ENCODE measurements at regions not wholly inside any gene's neighbourhood (a gene's known extent, or its start where the extent isn't known, plus 50 kb on each side); places are given as distances from the start of the nearest gene placed in this dataset.

DNA sequence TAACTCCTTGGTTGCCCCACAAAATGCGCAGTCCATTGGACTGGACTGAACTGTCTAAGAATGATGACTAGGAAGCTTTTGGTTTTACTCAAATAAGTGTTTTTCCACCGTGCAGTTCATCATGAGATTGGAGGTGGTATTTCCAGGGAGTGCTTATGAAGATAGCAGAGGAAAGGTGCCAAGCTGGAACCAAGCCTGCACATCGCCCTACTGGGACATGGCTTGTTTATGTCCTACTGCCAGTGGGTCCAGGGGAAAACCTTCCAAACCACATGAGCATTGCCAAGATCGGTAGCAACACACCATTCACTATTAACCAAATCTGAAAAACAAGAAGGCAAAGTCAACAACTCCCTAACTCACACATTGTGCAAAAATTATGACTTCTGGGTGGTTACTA lies 54.7 kb upstream of the DSCAM start:
- Histone ChIP-seq H3K9ac (ENCODE audit: low read depth in 1 of 2, low read length in 2 of 2) (no peak overlapping the region), H3K27me3 (ENCODE audit: control insufficient read depth in 2 of 2, insufficient read depth in 2 of 2, low read length in 2 of 2) (no peaks in the 10 kb centered on the region), H3K4me1 (ENCODE audit: control insufficient read depth in 2 of 2, insufficient read depth in 2 of 2, low read length in 2 of 2) (no peaks in the 10 kb centered on the region), H3K36me3 (ENCODE audit: control insufficient read depth in 2 of 2, insufficient read depth in 2 of 2, low read length in 2 of 2) (no peaks in the 10 kb centered on the region), H3K9me3 (ENCODE audit: control insufficient read depth in 2 of 2, low read length in 2 of 2) (peaks cover 0 to 3% of the 10 kb centered on the region in 2 donors), H3K4me3 (ENCODE audit: low read length in 2 of 2) (no peak overlapping the region), H3K27ac (ENCODE audit: low read depth in 2 of 2, low read length in 2 of 2) (no peak overlapping the region)

DNA sequence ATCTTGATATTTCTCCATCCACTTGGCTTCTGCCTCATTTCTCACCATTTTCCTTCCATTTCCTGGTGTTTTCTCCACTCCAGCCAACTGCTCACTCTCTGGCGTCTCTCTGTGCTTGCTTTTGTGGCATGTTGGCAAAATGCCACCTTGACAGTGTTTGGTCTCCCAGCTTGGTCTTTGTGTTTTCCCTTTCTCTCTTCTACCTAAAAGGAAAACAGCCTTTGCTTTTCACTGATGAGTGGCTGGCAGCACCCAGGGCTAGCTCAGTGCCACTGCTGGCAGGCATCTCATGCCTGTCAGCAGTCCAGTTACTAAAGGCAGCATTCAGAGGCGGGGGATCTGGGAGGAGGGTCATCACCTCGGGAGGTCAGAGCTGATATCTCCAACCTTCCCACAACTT lies 55.3 kb upstream of the DSCAM start:
- peaks cover 0 to 3% of the 10 kb centered on the region in 2 donors for H3K9me3 ChIP-seq (ENCODE audit: control insufficient read depth in 2 of 2, low read length in 2 of 2)
- no peaks in the 10 kb centered on the region for H3K4me1 ChIP-seq (ENCODE audit: control insufficient read depth in 2 of 2, insufficient read depth in 2 of 2, low read length in 2 of 2)
- H3K27ac ChIP-seq (ENCODE audit: low read depth in 2 of 2, low read length in 2 of 2) = no peak overlapping the region
- H3K9ac ChIP-seq (ENCODE audit: low read depth in 1 of 2, low read length in 2 of 2) = no peak overlapping the region
- H3K4me3 ChIP-seq (ENCODE audit: low read length in 2 of 2) = no peak overlapping the region
- H3K36me3 ChIP-seq (ENCODE audit: control insufficient read depth in 2 of 2, insufficient read depth in 2 of 2, low read length in 2 of 2) = no peaks in the 10 kb centered on the region
- no peaks in the 10 kb centered on the region for H3K27me3 ChIP-seq (ENCODE audit: control insufficient read depth in 2 of 2, insufficient read depth in 2 of 2, low read length in 2 of 2)

DNA sequence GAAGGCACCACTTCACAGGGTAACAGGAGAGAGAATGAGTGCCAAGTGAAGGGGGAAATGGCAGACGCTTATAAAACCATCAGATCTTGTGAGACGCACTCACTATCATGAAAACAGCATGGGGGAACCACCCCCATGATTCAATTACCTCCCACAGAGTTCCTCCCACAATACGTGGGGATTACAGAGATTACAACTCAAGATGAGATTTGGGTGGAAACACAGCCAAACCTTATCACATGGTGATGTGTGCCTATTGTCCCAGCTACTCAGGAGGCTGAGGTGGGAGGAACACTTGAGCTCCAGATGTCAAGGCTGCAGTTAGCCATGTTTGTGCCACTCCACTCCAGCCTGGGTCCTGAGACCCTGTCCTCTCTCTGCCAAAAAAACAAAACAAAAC lies 56.0 kb upstream of the DSCAM start:
- Histone ChIP-seq H3K36me3 (ENCODE audit: control insufficient read depth in 2 of 2, insufficient read depth in 2 of 2, low read length in 2 of 2) (no peaks in the 10 kb centered on the region), H3K9ac (ENCODE audit: low read depth in 1 of 2, low read length in 2 of 2) (no peak overlapping the region)

DNA sequence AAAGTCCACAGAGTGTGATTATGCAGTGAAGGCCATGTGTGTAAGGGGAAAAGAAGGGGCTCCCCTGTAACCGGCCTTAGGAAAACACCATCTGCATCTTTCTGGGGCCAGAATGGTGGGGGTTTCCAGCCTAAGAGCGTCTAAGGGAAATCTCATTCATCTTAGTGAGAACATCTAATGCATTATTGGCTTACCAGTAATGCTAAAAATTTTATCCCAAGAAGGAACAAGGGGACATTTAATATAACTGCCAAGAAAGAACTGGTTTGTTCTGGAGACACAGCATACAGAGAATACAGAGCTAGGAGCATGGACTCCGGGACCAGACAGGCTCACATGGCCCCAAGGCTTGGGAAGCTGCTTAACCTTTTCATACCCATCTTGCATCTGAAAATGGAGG lies 58.3 kb upstream of the DSCAM start:
- Histone ChIP-seq H3K27ac (ENCODE audit: low read depth in 2 of 2, low read length in 2 of 2) (no peak overlapping the region), H3K9me3 (ENCODE audit: control insufficient read depth in 2 of 2, low read length in 2 of 2) (no peaks in the 10 kb centered on the region), H3K4me1 (ENCODE audit: control insufficient read depth in 2 of 2, insufficient read depth in 2 of 2, low read length in 2 of 2) (no peaks in the 10 kb centered on the region), H3K4me3 (ENCODE audit: low read length in 2 of 2) (no peak overlapping the region), H3K9ac (ENCODE audit: low read depth in 1 of 2, low read length in 2 of 2) (no peak overlapping the region), H3K27me3 (ENCODE audit: control insufficient read depth in 2 of 2, insufficient read depth in 2 of 2, low read length in 2 of 2) (no peaks in the 10 kb centered on the region), H3K36me3 (ENCODE audit: control insufficient read depth in 2 of 2, insufficient read depth in 2 of 2, low read length in 2 of 2) (no peaks in the 10 kb centered on the region)

More for the DNA sequence above, 56.0 kb upstream of the DSCAM start:
- Histone ChIP-seq H3K9me3 (ENCODE audit: control insufficient read depth in 2 of 2, low read length in 2 of 2) (no peaks in the 10 kb centered on the region), H3K27ac (ENCODE audit: low read depth in 2 of 2, low read length in 2 of 2) (no peak overlapping the region), H3K4me3 (ENCODE audit: low read length in 2 of 2) (no peak overlapping the region), H3K27me3 (ENCODE audit: control insufficient read depth in 2 of 2, insufficient read depth in 2 of 2, low read length in 2 of 2) (no peaks in the 10 kb centered on the region), H3K4me1 (ENCODE audit: control insufficient read depth in 2 of 2, insufficient read depth in 2 of 2, low read length in 2 of 2) (no peaks in the 10 kb centered on the region)

DNA sequence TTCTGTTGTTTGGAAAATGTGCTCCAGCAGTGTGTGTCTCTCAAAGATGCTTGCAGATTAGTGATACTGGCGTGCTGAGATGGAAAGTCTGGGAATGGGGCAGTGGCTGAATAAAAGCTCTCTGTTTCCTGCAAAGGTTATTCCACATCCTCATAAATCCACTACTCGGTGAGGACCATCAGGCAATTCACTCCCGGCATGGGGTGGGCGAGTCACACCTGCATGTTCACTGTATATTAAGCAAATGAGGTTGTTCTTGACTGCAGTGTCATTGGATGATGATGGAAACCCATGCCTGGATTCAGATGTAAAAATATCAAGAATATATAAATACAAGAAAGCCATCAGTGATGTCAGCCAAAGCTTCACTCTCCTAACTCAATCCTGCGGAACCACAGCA lies 65.4 kb upstream of the DSCAM start:
- no peak overlapping the region for H3K9ac ChIP-seq (ENCODE audit: low read depth in 1 of 2, low read length in 2 of 2)
- H3K27ac ChIP-seq (ENCODE audit: low read depth in 2 of 2, low read length in 2 of 2) = no peak overlapping the region

DNA sequence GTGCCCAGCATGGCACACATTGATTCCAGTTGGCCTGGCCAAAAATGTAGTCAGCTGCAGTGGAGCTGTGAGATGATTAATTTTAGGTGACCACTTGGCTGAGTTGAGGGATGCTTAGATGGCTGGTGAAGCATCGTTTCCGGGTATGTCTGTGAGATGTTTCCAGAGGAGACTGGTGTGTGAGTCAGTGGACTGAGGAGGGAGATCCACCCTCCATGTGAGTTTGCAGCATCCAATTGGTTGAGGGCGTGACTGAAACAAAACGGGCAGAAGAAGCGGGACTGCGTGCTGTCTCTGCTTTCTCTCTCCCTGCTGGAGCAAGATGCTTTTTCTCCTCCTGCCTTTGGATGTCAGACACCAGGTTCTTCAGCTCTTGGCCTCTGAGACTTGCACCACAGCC lies 68.2 kb upstream of the DSCAM start:
- Histone ChIP-seq H3K4me3 (ENCODE audit: low read length in 2 of 2) (no peak overlapping the region), H3K36me3 (ENCODE audit: control insufficient read depth in 2 of 2, insufficient read depth in 2 of 2, low read length in 2 of 2) (no peaks in the 10 kb centered on the region), H3K9ac (ENCODE audit: low read depth in 1 of 2, low read length in 2 of 2) (no peak overlapping the region), H3K4me1 (ENCODE audit: control insufficient read depth in 2 of 2, insufficient read depth in 2 of 2, low read length in 2 of 2) (no peaks in the 10 kb centered on the region), H3K9me3 (ENCODE audit: control insufficient read depth in 2 of 2, low read length in 2 of 2) (peaks cover 0 to 5% of the 10 kb centered on the region in 2 donors), H3K27ac (ENCODE audit: low read depth in 2 of 2, low read length in 2 of 2) (no peak overlapping the region), H3K27me3 (ENCODE audit: control insufficient read depth in 2 of 2, insufficient read depth in 2 of 2, low read length in 2 of 2) (no peaks in the 10 kb centered on the region)

More for the DNA sequence above, 65.4 kb upstream of the DSCAM start:
- no peak overlapping the region for H3K4me3 ChIP-seq (ENCODE audit: low read length in 2 of 2)
- H3K9me3 ChIP-seq (ENCODE audit: control insufficient read depth in 2 of 2, low read length in 2 of 2) = peaks cover 0 to 5% of the 10 kb centered on the region in 2 donors
- no peaks in the 10 kb centered on the region for H3K4me1 ChIP-seq (ENCODE audit: control insufficient read depth in 2 of 2, insufficient read depth in 2 of 2, low read length in 2 of 2)
- no peaks in the 10 kb centered on the region for H3K27me3 ChIP-seq (ENCODE audit: control insufficient read depth in 2 of 2, insufficient read depth in 2 of 2, low read length in 2 of 2)
- H3K36me3 ChIP-seq (ENCODE audit: control insufficient read depth in 2 of 2, insufficient read depth in 2 of 2, low read length in 2 of 2) = no peaks in the 10 kb centered on the region

DNA sequence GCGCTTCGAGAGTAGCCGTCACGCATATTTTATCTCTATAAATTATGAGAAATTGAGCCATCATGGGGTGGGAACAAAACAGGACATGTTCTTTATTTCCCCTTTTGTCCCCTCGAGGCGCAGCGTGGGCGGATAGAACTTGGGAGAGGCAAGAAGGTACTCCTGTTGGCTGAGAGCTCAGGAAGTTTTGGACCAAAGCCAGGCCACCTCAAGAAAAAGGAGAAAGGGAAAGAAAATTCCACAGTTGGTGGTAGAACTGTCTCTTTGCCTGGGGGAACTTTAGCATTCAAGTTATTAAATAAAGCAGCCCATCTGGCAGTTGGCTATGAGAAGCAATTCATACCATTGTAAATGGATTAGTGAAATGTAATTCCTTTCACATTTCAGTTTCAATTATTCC lies 76.4 kb upstream of the DSCAM start:
- Histone ChIP-seq H3K9me3 (ENCODE audit: control insufficient read depth in 2 of 2, low read length in 2 of 2) (no peaks in the 10 kb centered on the region), H3K4me1 (ENCODE audit: control insufficient read depth in 2 of 2, insufficient read depth in 2 of 2, low read length in 2 of 2) (no peaks in the 10 kb centered on the region), H3K27me3 (ENCODE audit: control insufficient read depth in 2 of 2, insufficient read depth in 2 of 2, low read length in 2 of 2) (no peaks in the 10 kb centered on the region), H3K27ac (ENCODE audit: low read depth in 2 of 2, low read length in 2 of 2) (no peak overlapping the region), H3K36me3 (ENCODE audit: control insufficient read depth in 2 of 2, insufficient read depth in 2 of 2, low read length in 2 of 2) (no peaks in the 10 kb centered on the region), H3K4me3 (ENCODE audit: low read length in 2 of 2) (no peak overlapping the region), H3K9ac (ENCODE audit: low read depth in 1 of 2, low read length in 2 of 2) (no peak overlapping the region)

DNA sequence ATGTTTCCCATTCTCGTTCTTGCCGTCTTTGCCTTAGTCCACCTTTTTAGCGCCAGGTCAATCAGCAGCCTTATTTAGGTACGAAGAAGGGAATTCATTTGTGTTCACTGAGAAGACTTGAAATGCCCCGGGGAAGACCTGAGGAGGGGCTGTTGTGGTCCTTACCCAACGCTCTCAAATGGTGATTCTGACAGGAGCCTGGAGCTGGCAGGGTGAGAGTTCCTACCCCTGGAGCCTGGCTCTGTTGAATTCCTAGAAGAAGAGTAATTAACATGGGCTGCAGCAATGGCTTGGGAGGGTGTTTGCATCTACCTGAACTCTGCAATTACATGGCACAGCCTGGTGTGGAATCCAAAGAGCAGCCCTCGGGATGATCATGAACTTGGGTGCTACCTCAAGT lies 76.9 kb upstream of the DSCAM start:
- Histone ChIP-seq H3K9me3 (ENCODE audit: control insufficient read depth in 2 of 2, low read length in 2 of 2) (no peaks in the 10 kb centered on the region), H3K4me1 (ENCODE audit: control insufficient read depth in 2 of 2, insufficient read depth in 2 of 2, low read length in 2 of 2) (no peaks in the 10 kb centered on the region), H3K9ac (ENCODE audit: low read depth in 1 of 2, low read length in 2 of 2) (no peak overlapping the region), H3K27ac (ENCODE audit: low read depth in 2 of 2, low read length in 2 of 2) (no peak overlapping the region), H3K4me3 (ENCODE audit: low read length in 2 of 2) (no peak overlapping the region), H3K27me3 (ENCODE audit: control insufficient read depth in 2 of 2, insufficient read depth in 2 of 2, low read length in 2 of 2) (no peaks in the 10 kb centered on the region), H3K36me3 (ENCODE audit: control insufficient read depth in 2 of 2, insufficient read depth in 2 of 2, low read length in 2 of 2) (no peaks in the 10 kb centered on the region)

DNA sequence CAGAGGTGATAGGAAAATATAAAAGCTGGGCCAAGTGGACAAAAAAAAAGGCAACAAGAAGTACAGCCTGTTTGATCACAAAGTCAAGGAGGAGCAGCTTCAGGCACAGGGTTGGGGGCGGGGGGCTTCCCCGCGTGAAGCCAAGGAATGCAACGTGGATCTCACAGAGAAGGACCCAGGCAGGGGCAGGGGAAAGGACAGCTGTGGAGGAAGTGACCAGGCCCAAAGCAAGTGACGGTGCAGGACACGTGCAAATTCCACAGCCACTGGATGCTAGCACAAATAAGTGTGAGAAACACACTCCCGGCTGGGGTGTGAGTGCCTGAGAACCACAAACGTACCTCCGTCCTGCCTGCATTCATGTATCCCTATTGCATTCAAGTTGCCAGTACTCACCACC lies 77.7 kb upstream of the DSCAM start:
- peaks cover 0 to under 1% of the 10 kb centered on the region in 2 donors for H3K9me3 ChIP-seq (ENCODE audit: control insufficient read depth in 2 of 2, low read length in 2 of 2)
- H3K27me3 ChIP-seq (ENCODE audit: control insufficient read depth in 2 of 2, insufficient read depth in 2 of 2, low read length in 2 of 2) = no peaks in the 10 kb centered on the region
- no peak overlapping the region for H3K27ac ChIP-seq (ENCODE audit: low read depth in 2 of 2, low read length in 2 of 2)
- H3K36me3 ChIP-seq (ENCODE audit: control insufficient read depth in 2 of 2, insufficient read depth in 2 of 2, low read length in 2 of 2) = no peaks in the 10 kb centered on the region
- no peak overlapping the region for H3K4me3 ChIP-seq (ENCODE audit: low read length in 2 of 2)
- H3K4me1 ChIP-seq (ENCODE audit: control insufficient read depth in 2 of 2, insufficient read depth in 2 of 2, low read length in 2 of 2) = no peaks in the 10 kb centered on the region
- no peak overlapping the region for H3K9ac ChIP-seq (ENCODE audit: low read depth in 1 of 2, low read length in 2 of 2)

DNA sequence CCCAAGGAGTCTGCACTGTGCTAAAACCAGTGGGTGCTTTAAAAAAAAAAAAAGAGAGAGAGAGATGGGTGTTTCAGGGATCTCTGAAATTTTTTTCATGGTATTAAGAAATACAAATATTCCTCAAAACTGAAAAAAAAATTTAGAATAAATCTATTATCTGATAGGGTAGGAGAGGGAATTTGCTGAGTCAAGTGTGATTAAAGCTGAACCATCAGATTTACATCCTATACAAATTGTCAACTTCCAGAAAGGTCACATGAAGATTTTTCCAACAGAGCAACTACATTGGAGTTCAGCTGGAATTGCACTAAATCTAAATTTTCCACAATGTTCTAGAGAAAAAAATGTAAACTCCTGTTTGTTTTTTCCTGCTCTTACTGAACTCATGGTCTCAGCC lies 79.3 kb upstream of the DSCAM start:
- Histone ChIP-seq H3K36me3 (ENCODE audit: control insufficient read depth in 2 of 2, insufficient read depth in 2 of 2, low read length in 2 of 2) (no peaks in the 10 kb centered on the region), H3K4me3 (ENCODE audit: low read length in 2 of 2) (no peak overlapping the region), H3K9ac (ENCODE audit: low read depth in 1 of 2, low read length in 2 of 2) (no peak overlapping the region), H3K27me3 (ENCODE audit: control insufficient read depth in 2 of 2, insufficient read depth in 2 of 2, low read length in 2 of 2) (no peaks in the 10 kb centered on the region), H3K4me1 (ENCODE audit: control insufficient read depth in 2 of 2, insufficient read depth in 2 of 2, low read length in 2 of 2) (no peaks in the 10 kb centered on the region), H3K27ac (ENCODE audit: low read depth in 2 of 2, low read length in 2 of 2) (no peak overlapping the region), H3K9me3 (ENCODE audit: control insufficient read depth in 2 of 2, low read length in 2 of 2) (peaks cover 1 to 6% of the 10 kb centered on the region in 2 donors)

DNA sequence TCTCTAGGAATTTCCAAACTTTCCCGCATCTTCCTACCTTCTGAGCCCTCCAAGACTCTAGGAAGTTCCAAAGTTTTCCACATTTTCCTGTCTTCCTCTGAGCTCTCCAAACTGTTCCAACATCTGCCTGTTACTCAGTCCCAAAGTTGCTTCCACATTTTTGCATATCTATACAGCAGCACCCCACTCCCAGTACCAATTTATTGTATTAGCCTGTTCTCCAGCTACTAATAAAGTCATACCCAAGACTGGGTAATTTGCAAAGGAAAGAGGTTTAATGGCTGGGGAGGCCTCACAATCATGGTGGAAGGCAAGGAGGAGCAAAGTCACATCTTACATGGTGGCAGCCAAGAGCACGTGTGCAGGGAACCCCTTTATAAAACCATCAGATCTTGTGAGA lies 82.9 kb upstream of the DSCAM start:
- Histone ChIP-seq H3K4me3 (ENCODE audit: low read length in 2 of 2) (no peak overlapping the region), H3K27ac (ENCODE audit: low read depth in 2 of 2, low read length in 2 of 2) (no peak overlapping the region), H3K9ac (ENCODE audit: low read depth in 1 of 2, low read length in 2 of 2) (no peak overlapping the region), H3K4me1 (ENCODE audit: control insufficient read depth in 2 of 2, insufficient read depth in 2 of 2, low read length in 2 of 2) (no peaks in the 10 kb centered on the region), H3K9me3 (ENCODE audit: control insufficient read depth in 2 of 2, low read length in 2 of 2) (peaks cover 2 to 10% of the 10 kb centered on the region in 2 donors), H3K27me3 (ENCODE audit: control insufficient read depth in 2 of 2, insufficient read depth in 2 of 2, low read length in 2 of 2) (no peaks in the 10 kb centered on the region), H3K36me3 (ENCODE audit: control insufficient read depth in 2 of 2, insufficient read depth in 2 of 2, low read length in 2 of 2) (no peaks in the 10 kb centered on the region)

Measured in mucosa of rectum (tissue), 2 donors.